ENCODE measurements at regions not wholly inside any gene's neighbourhood (a gene's known extent, or its start where the extent isn't known, plus 50 kb on each side); places are given as distances from the start of the nearest gene placed in this dataset.

DNA sequence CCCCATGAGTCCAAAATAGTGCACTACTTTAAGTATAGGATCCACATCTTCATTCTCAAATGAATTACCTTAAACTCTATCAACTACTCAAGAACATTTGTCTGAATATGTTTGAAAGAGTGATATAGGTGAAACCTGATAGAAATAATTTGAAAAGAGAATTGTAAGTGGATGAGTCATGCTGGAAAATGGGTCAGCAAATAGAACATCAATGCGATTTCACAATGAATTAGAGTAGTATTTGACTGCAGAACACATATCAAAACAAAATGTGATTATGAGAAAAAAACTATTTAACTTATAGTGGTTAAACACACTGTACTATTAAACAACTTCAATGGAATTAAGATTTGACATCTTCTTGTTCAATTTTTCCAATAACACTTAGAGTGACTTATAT is 300.6 kb upstream of the KLHL1 start:
- peaks cover 6% of the 10 kb centered on the region for H3K9me3 Mint-ChIP-seq (ENCODE audit: low read depth)

DNA sequence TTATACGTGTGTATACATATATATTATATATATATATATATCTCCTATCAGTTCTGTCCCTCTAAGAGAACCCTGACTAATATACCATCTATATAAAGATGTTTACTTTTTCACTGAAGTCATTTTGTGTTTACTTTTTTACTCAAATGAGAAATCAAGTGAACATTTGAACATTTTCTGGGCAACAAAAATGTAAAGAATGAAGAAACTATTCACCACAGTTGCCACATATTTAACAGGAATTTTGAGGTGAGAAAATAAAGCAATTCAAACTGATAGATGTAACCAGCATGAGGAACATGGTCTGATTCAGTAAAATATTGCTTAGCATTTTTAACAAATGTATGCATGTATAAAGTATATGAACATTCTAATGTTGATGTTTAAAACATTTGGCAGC is 299.2 kb upstream of the KLHL1 start:
- DNase-seq (ENCODE audit: low spot score, unreplicated experiment): no peak
- H3K27ac Mint-ChIP-seq: no peak overlapping the region
- no peaks in the 10 kb centered on the region for H3K36me3 Mint-ChIP-seq (ENCODE audit: insufficient read depth)
- H3K27me3 Mint-ChIP-seq: no peaks in the 10 kb centered on the region
- no peak overlapping the region for H3K4me3 Mint-ChIP-seq (ENCODE audit: low read depth)
- TF ChIP-seq, protein P1, sequence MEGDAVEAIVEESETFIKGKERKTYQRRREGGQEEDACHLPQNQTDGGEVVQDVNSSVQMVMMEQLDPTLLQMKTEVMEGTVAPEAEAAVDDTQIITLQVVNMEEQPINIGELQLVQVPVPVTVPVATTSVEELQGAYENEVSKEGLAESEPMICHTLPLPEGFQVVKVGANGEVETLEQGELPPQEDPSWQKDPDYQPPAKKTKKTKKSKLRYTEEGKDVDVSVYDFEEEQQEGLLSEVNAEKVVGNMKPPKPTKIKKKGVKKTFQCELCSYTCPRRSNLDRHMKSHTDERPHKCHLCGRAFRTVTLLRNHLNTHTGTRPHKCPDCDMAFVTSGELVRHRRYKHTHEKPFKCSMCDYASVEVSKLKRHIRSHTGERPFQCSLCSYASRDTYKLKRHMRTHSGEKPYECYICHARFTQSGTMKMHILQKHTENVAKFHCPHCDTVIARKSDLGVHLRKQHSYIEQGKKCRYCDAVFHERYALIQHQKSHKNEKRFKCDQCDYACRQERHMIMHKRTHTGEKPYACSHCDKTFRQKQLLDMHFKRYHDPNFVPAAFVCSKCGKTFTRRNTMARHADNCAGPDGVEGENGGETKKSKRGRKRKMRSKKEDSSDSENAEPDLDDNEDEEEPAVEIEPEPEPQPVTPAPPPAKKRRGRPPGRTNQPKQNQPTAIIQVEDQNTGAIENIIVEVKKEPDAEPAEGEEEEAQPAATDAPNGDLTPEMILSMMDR (IDR thresholded peaks at IDR 0.05; ENCODE audit: unreplicated experiment): no peak
- H3K4me1 Mint-ChIP-seq (ENCODE audit: low read depth): peaks cover 8% of the 10 kb centered on the region
- peaks cover 1% of the 10 kb centered on the region for H3K9me3 Mint-ChIP-seq (ENCODE audit: low read depth)

More for the DNA sequence above, 300.6 kb upstream of the KLHL1 start:
- H3K27me3 Mint-ChIP-seq: no peaks in the 10 kb centered on the region
- no peak for DNase-seq (ENCODE audit: low spot score, unreplicated experiment)
- TF ChIP-seq, protein P1 (IDR thresholded peaks at IDR 0.05; ENCODE audit: unreplicated experiment): no peak
- H3K36me3 Mint-ChIP-seq (ENCODE audit: insufficient read depth): no peaks in the 10 kb centered on the region
- peaks cover 8% of the 10 kb centered on the region for H3K4me1 Mint-ChIP-seq (ENCODE audit: low read depth)
- H3K4me3 Mint-ChIP-seq (ENCODE audit: low read depth): no peak overlapping the region
- H3K27ac Mint-ChIP-seq: no peak overlapping the region

DNA sequence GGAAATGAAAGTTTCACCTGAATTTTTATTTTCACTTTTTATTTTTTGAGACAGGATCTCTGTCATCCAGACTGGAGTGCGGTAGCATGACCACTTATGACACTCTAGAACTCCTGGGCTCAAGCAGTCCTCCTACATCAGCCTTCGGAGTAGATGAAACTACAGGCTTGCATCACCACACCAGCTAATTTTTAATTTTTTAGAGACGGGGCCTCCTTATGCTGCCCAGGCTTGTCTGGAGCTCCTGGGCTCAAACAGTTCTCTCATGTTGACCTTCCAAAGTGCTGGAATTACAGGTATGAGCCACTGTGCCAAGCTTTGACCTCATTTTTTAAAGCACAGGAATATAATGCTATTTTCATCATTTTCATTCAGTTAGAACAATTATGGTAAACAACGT is 297.0 kb upstream of the KLHL1 start:
- Mint-ChIP-seq H3K27me3 (no peaks in the 10 kb centered on the region), H3K4me1 (ENCODE audit: low read depth) (peaks cover 8% of the 10 kb centered on the region), H3K36me3 (ENCODE audit: insufficient read depth) (no peaks in the 10 kb centered on the region), H3K27ac (no peak overlapping the region), H3K4me3 (ENCODE audit: low read depth) (no peak overlapping the region), H3K9me3 (ENCODE audit: low read depth) (no peaks in the 10 kb centered on the region)
- TF ChIP-seq, protein P1 (IDR thresholded peaks at IDR 0.05; ENCODE audit: unreplicated experiment): no peak
- no peak for DNase-seq (ENCODE audit: low spot score, unreplicated experiment)

DNA sequence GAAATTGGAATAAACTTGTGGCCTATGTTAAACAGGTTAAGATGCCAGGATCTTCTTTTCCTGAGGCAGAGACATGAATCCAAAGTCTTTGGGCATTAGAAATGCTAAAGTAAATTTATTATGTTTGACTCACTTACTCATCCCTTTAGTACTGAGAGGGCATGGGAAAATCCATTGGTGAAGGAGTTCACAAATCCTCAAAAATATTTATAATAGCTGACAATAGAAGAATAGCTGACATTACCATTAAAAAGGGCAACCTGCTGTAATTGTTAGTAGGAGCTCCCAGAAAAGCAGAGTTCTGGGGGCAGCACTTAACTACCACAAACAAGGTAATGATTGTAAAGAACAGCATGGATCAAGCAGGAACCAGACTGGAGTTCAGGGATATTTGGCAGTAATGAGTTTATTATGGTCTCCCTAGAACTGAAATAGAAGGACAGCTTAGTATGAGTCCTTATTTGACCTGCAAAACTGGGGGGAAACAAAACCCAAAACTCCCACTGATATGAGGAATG is 285.8 kb upstream of the KLHL1 start:
- no peaks in the 10 kb centered on the region for H3K27me3 Mint-ChIP-seq
- no peak for DNase-seq (ENCODE audit: low spot score, unreplicated experiment)
- no peak overlapping the region for H3K4me3 Mint-ChIP-seq (ENCODE audit: low read depth)

DNA sequence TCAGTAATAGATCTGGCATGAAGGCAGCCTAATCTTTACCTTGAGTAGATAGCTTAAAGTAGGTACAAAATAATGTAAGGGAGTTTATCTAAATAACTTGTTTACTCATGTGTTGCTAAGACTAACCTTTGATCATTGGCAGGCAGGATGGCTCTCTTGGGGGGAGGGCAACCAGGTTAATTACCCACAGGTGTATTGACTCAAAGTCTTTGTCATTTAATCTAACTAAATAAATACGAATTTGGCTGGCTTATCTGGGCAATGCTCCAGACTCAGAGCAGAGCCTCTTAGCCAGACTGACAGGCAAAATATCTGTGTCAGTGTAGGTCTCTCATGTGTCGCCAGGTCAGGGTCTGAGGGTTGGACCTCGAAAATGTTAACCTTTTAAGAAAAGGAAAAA is 283.4 kb upstream of the KLHL1 start:
- Mint-ChIP-seq H3K27me3 (no peaks in the 10 kb centered on the region), H3K9me3 (ENCODE audit: low read depth) (no peaks in the 10 kb centered on the region), H3K36me3 (ENCODE audit: insufficient read depth) (no peaks in the 10 kb centered on the region), H3K4me3 (ENCODE audit: low read depth) (no peak overlapping the region), H3K4me1 (ENCODE audit: low read depth) (peaks cover 30% of the 10 kb centered on the region), H3K27ac (peak overlapping the region; percentile 57)
- no peak for DNase-seq (ENCODE audit: low spot score, unreplicated experiment)
- TF ChIP-seq, protein P1 (IDR thresholded peaks at IDR 0.05; ENCODE audit: unreplicated experiment): no peak

More for the DNA sequence above, 285.8 kb upstream of the KLHL1 start:
- Mint-ChIP-seq H3K36me3 (ENCODE audit: insufficient read depth) (peaks cover 1% of the 10 kb centered on the region), H3K4me1 (ENCODE audit: low read depth) (peaks cover 28% of the 10 kb centered on the region), H3K27ac (no peak overlapping the region), H3K9me3 (ENCODE audit: low read depth) (peaks cover 9% of the 10 kb centered on the region)
- TF ChIP-seq, protein P1 (IDR thresholded peaks at IDR 0.05; ENCODE audit: unreplicated experiment): no peak

Measured in progenitor cell of endocrine pancreas (in vitro differentiated cells).